DND-41 (cell line): ENCODE measurements at regions not wholly inside any gene's neighbourhood (a gene's known extent, or its start where the extent isn't known, plus 50 kb on each side); places are given as distances from the start of the nearest gene placed in this dataset.

Experiments used
- ATAC-seq: fragments of 200-7000 bp; cut with Tn5 transposase; 3 replicates; pipeline ENCODE4 v1.9.1; 2021; ENCODE audit warnings: low read depth; ENCODE audit not compliant: insufficient read depth
- DNase-seq: peaks from one replicate; pipeline ENCODE4 v3.0.0-alpha.2; 2020
- H2AFZ ChIP-seq: 2 replicates; pipeline ENCODE4 v1.6.0; 2012; ENCODE audit warnings: low read depth, low read length
- H3K27ac ChIP-seq: 2 replicates; pipeline ENCODE4 v1.5.1; 2012; ENCODE audit warnings: low read length, inconsistent platforms
- H3K27me3 ChIP-seq: fragments of 200-600 bp; sonication (generic); 2 replicates; pipeline ENCODE4 v1.6.0; 2012; ENCODE audit warnings: low read length, mild to moderate bottlenecking, inconsistent platforms; ENCODE audit not compliant: insufficient read depth, poor library complexity
- H3K36me3 ChIP-seq: 2 replicates; pipeline ENCODE4 v1.5.1; 2012; ENCODE audit warnings: low read length, inconsistent platforms; ENCODE audit not compliant: insufficient read depth
- H3K4me1 ChIP-seq: 2 replicates; pipeline ENCODE4 v1.5.1; 2012; ENCODE audit warnings: mild to moderate bottlenecking, low read length; ENCODE audit not compliant: insufficient read depth
- H3K4me2 ChIP-seq: 2 replicates; pipeline ENCODE4 v1.6.0; 2012; ENCODE audit warnings: mild to moderate bottlenecking, moderate library complexity, low read length, inconsistent platforms; ENCODE audit not compliant: insufficient read depth
- H3K4me3 ChIP-seq, 2 experiments: fragments of 200-600 bp in 1 of 2; shearing (Covaris generic) in 1 of 2; 2 replicates each; pipeline ENCODE4 v1.5.1; 2012 to 2016; ENCODE audit warnings: inconsistent platforms in 2 of 2, low read length in 2 of 2, mild to moderate bottlenecking in 2 of 2, low read depth in 1 of 2, moderate library complexity in 1 of 2
- H3K79me2 ChIP-seq: 2 replicates; pipeline ENCODE4 v1.6.0; 2012; ENCODE audit warnings: low read length, inconsistent platforms; ENCODE audit not compliant: insufficient read depth
- H3K9ac ChIP-seq: 2 replicates; pipeline ENCODE4 v1.6.0; 2012; ENCODE audit warnings: low read depth, mild to moderate bottlenecking, inconsistent platforms, low read length, moderate library complexity
- H3K9me3 ChIP-seq: 2 replicates; pipeline ENCODE4 v1.5.1; 2012; ENCODE audit warnings: low read length, moderate library complexity, mild to moderate bottlenecking, inconsistent platforms; ENCODE audit not compliant: insufficient read depth, severe bottlenecking
- H4K20me1 ChIP-seq: 2 replicates; pipeline ENCODE4 v1.6.0; 2012; ENCODE audit warnings: low read length; ENCODE audit not compliant: insufficient read depth
- EZH2 ChIP-seq: IDR thresholded peaks from 3 replicates; pipeline ENCODE4 v1.6.1; 2012; ENCODE audit warnings: borderline replicate concordance, low read depth, mild to moderate bottlenecking, moderate library complexity, low read length, inconsistent platforms; ENCODE audit not compliant: severe bottlenecking
- TF ChIP-seq, protein P1 (sequence below): IDR thresholded peaks from 2 replicates; pipeline ENCODE4 v1.5.1; 2012; ENCODE audit warnings: borderline replicate concordance, low read length, moderate library complexity, mild to moderate bottlenecking; ENCODE audit not compliant: poor library complexity, severe bottlenecking; ENCODE audit errors: extremely low read depth

DNA sequence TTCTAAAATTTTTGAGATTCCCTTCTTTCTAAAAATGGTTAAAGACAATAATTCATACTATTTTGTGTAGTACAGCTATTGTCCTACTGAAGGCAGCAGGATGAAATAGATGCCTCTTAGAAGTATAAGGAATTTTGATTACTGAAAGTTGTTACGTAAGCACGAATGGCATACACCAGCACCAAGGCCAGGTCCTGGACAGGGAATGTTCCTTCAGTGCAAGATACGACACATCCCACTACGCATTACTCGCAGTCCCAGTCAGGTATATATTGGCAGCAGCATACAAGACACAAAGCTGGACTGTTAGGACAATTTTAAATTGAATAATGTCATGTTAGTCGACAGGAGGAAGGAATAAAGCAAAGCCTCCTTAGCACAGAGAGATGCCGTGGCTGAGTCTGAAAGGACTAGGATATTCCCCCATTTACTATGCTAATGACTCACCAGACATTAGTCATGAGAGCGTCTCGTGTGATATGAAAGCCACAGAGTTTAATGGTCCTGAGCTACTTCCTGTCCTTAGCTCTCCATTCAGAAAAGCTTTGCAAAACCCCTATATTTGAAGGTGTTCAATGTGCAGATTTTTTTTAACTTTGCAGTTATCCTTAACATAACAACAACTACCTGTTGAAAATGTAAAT lies 504.3 kb downstream of the FAM133A start:
- Histone ChIP-seq H3K36me3 (no peaks in the 10 kb centered on the region), H3K79me2 (no peaks in the 10 kb centered on the region), H4K20me1 (no peaks in the 10 kb centered on the region), H3K4me3 (no peak overlapping the region), H3K9ac (no peak overlapping the region), H2AFZ (no peak overlapping the region), H3K27ac (no peak overlapping the region), H3K4me1 (no peaks in the 10 kb centered on the region), H3K9me3 (no peaks in the 10 kb centered on the region), H3K4me2 (no peak overlapping the region), H3K27me3 (no peaks in the 10 kb centered on the region)
- DNase-seq, result no peak
- TF ChIP-seq, protein P1, sequence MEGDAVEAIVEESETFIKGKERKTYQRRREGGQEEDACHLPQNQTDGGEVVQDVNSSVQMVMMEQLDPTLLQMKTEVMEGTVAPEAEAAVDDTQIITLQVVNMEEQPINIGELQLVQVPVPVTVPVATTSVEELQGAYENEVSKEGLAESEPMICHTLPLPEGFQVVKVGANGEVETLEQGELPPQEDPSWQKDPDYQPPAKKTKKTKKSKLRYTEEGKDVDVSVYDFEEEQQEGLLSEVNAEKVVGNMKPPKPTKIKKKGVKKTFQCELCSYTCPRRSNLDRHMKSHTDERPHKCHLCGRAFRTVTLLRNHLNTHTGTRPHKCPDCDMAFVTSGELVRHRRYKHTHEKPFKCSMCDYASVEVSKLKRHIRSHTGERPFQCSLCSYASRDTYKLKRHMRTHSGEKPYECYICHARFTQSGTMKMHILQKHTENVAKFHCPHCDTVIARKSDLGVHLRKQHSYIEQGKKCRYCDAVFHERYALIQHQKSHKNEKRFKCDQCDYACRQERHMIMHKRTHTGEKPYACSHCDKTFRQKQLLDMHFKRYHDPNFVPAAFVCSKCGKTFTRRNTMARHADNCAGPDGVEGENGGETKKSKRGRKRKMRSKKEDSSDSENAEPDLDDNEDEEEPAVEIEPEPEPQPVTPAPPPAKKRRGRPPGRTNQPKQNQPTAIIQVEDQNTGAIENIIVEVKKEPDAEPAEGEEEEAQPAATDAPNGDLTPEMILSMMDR, result no peak
- no peak for TF ChIP-seq EZH2
- no peak for ATAC-seq

- no peak for ATAC-seq
- Histone ChIP-seq H3K9me3 (no peaks in the 10 kb centered on the region), H3K27ac (no peak overlapping the region), H4K20me1 (no peaks in the 10 kb centered on the region), H3K4me1 (no peaks in the 10 kb centered on the region), H3K36me3 (no peaks in the 10 kb centered on the region), H3K9ac (no peak overlapping the region), H3K4me2 (no peak overlapping the region), H3K79me2 (no peaks in the 10 kb centered on the region), H3K4me3 (no peak overlapping the region), H2AFZ (no peak overlapping the region), H3K27me3 (no peaks in the 10 kb centered on the region)
- TF ChIP-seq EZH2, result no peak
- TF ChIP-seq, protein P1, result no peak
- DNase-seq, result no peak
These were observed 530.5 kb downstream of the FAM133A start for GRCh38 chrX:94204524-94204923.

GRCh38 chrX:94216738-94217137 lies 542.7 kb downstream of the FAM133A start:
- no peak overlapping the region for H3K4me2 ChIP-seq
- H3K79me2 ChIP-seq, result no peaks in the 10 kb centered on the region
- no peak for DNase-seq
- H2AFZ ChIP-seq, result no peak overlapping the region
- H3K4me1 ChIP-seq, result no peaks in the 10 kb centered on the region
- no peaks in the 10 kb centered on the region for H3K36me3 ChIP-seq
- H3K27ac ChIP-seq, result no peak overlapping the region
- no peaks in the 10 kb centered on the region for H3K27me3 ChIP-seq
- H3K9ac ChIP-seq, result no peak overlapping the region
- no peak overlapping the region for H3K4me3 ChIP-seq
- H3K9me3 ChIP-seq, result no peaks in the 10 kb centered on the region
- TF ChIP-seq EZH2, result no peak
- TF ChIP-seq, protein P1, result no peak
- no peaks in the 10 kb centered on the region for H4K20me1 ChIP-seq
- no peak for ATAC-seq
